ENCODE measurements at regions not wholly inside any gene's neighbourhood (a gene's known extent, or its start where the extent isn't known, plus 50 kb on each side); places are given as distances from the start of the nearest gene placed in this dataset.
"Not testable (repeated sequence)": the region's sequence is repeated elsewhere in the genome, so short reads cannot be mapped to it uniquely, and the experiment has no call there.

DNA sequence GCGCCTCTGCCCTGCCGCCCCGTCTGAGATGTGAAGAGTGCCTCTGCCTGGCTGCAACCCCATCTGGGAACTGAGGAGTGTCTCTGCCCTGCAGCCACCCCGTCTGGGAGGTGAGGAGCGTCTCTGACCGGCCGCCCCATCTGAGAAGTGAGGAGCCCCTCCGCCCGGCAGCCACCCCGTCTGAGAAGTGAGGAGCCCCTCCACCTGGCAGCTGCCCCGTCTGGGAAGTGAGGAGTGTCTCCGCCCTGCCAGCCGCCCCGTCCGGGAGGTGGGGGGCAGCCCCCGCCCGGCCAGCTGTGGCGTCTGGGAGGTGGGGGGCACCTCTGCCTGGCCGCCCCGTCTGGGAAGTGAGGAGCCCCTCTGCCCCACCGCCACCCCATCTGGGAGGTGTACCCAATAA, 110.4 kb downstream of the PRKAB2 start:
- not testable (repeated sequence) for DNase-seq

- DNase-seq: no peak
These were observed 115.1 kb downstream of the NBPF12 start for GRCh38 chr1:147053269-147053668.

DNA sequence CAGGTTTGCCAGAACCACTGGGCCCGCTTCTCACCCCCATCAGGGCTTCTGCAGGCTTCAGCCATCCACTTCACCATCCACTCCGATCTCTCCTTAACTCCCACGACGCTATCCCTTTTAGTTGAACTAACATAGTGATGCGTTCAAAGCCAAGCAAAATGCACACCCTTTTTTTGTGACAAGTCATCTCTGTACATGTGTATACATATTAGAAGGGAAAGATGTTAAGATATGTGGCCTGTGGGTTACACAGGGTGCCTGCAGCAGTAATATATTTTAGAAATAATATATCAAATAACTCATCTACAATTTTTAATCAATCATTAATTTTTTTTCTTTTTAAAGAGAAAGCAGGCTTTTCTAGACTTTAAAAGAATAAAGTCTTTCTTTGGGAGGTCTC, 114.6 kb downstream of the NBPF12 start:
- no peak for DNase-seq

- DNase-seq: no peak
These were observed 114.0 kb downstream of the NBPF12 start for GRCh38 chr1:147052143-147052542.

DNA sequence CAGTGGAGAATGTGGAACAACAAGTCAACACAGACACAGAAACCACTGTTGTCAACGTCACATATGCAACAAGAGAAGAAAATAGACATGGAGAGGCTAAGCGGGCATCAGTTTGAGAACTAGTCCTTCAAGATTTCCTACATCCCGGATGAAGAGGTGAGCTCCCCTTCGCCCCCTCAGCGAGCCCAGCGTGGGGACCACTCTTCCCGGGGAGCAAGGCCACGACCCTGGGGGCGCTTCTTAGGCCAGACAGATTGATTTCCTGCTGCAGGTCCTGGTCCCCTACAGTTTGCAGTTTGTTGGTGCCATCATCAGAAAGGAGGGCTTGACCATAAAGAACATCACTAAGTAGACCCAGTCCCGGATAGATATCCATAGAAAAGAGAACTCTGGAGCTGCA, 113.0 kb downstream of the NBPF12 start:
- DNase-seq: no peak

- DNase-seq: no peak
These were observed 112.5 kb downstream of the NBPF12 start for GRCh38 chr1:147050654-147051053.

GRCh38 chr1:147046863-147047394, 108.8 kb downstream of the NBPF12 start:
- DNase-seq: not testable (repeated sequence)

DNA sequence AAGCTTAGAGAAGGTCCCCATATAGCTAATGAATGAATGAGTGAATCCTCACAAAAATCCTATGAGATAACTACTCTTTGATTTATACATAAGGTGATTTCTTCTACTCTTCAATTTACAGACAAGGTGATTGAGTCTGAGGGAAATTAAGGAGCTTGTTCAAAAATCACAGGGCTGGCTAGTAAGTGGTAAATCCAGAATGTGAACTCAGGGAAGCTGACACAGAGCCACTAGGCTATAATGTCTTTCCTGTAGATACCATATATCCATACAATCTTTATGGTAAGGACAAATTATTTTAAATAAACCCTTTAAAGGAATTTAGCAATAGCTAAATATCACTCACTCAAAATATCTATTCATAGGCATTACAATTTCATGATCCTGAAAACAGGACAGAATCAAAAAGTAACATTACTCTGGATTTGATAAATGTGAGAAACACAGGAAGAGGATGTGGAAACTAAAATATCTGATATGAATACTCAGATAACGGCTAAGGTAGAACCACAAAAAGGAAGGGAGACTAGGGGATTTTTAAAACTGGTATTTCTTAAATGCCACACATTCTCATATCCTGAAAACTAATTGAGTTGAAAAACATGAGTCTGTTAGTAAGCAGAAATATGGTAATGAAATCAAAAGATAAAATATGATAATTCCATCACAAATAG, 108.2 kb downstream of the NBPF12 start:
- no peak for DNase-seq

Data from stimulated activated CD4-positive, alpha-beta T cell treated with anti-CD3 and anti-CD28 coated beads, Interleukin-4, amount 100 ng/mL, for 24 hours (primary cell).